ENCODE measurements at regions not wholly inside any gene's neighbourhood (a gene's known extent, or its start where the extent isn't known, plus 50 kb on each side); places are given as distances from the start of the nearest gene placed in this dataset.
A peak's percentile ranks its signal among the peaks of the same experiment; 100 is the strongest.
"Not testable (repeated sequence)": the region's sequence is repeated elsewhere in the genome, so short reads cannot be mapped to it uniquely, and the experiment has no call there.

GRCh38 chr1:56137521-56138505 lies 441.6 kb downstream of the PLPP3 start:
- peak; percentile 52 to 58 for DNase-seq
- TF ChIP-seq POLR2A (IDR thresholded peaks at IDR 0.05; ENCODE audit: low read length), result no peak
- TF ChIP-seq GATA1 (IDR thresholded peaks at IDR 0.05; ENCODE audit: low read depth, low read length), result no peak

GRCh38 chr1:56137090-56137489 lies 442.3 kb downstream of the PLPP3 start:
- DNase-seq, result no peak
- TF ChIP-seq GATA1 (IDR thresholded peaks at IDR 0.05; ENCODE audit: low read depth, low read length) (no peak), POLR2A (IDR thresholded peaks at IDR 0.05; ENCODE audit: low read length) (no peak)

- TF ChIP-seq GATA1 (IDR thresholded peaks at IDR 0.05; ENCODE audit: low read depth, low read length) (no peak), POLR2A (IDR thresholded peaks at IDR 0.05; ENCODE audit: low read length) (no peak)
- no peak for DNase-seq
These were observed 443.6 kb downstream of the PLPP3 start for GRCh38 chr1:56135864-56136147.

- no peak for DNase-seq
These were observed 444.1 kb downstream of the PLPP3 start for GRCh38 chr1:56135069-56135863.

GRCh38 chr1:56133522-56134472 lies 445.6 kb downstream of the PLPP3 start:
- TF ChIP-seq POLR2A (IDR thresholded peaks at IDR 0.05; ENCODE audit: low read length) (no peak), GATA1 (IDR thresholded peaks at IDR 0.05; ENCODE audit: low read depth, low read length) (no peak)
- DNase-seq, result no peak

More at GRCh38 chr1:56135069-56135863, 444.1 kb downstream of the PLPP3 start:
- TF ChIP-seq POLR2A (IDR thresholded peaks at IDR 0.05; ENCODE audit: low read length), result no peak
- TF ChIP-seq GATA1 (IDR thresholded peaks at IDR 0.05; ENCODE audit: low read depth, low read length), result no peak

- DNase-seq, result peak; percentile 36 to 58
- no peak for TF ChIP-seq POLR2A (IDR thresholded peaks at IDR 0.05; ENCODE audit: low read length)
- TF ChIP-seq GATA1 (IDR thresholded peaks at IDR 0.05; ENCODE audit: low read depth, low read length), result no peak
These were observed 446.8 kb downstream of the PLPP3 start for GRCh38 chr1:56132520-56132919.

GRCh38 chr1:56129837-56130236 lies 449.5 kb downstream of the PLPP3 start:
- no peak for TF ChIP-seq GATA1 (IDR thresholded peaks at IDR 0.05; ENCODE audit: low read depth, low read length)
- no peak for TF ChIP-seq POLR2A (IDR thresholded peaks at IDR 0.05; ENCODE audit: low read length)
- DNase-seq, result no peak

- TF ChIP-seq GATA1 (IDR thresholded peaks at IDR 0.05; ENCODE audit: low read depth, low read length), result no peak
- TF ChIP-seq POLR2A (IDR thresholded peaks at IDR 0.05; ENCODE audit: low read length), result no peak
- no peak for DNase-seq
These were observed 454.0 kb downstream of the PLPP3 start for GRCh38 chr1:56125316-56125715.

GRCh38 chr1:56123826-56124225 lies 455.5 kb downstream of the PLPP3 start:
- TF ChIP-seq POLR2A (IDR thresholded peaks at IDR 0.05; ENCODE audit: low read length) (no peak), GATA1 (IDR thresholded peaks at IDR 0.05; ENCODE audit: low read depth, low read length) (no peak)
- DNase-seq, result no peak

GRCh38 chr1:56123421-56123820 lies 455.9 kb downstream of the PLPP3 start:
- no peak for DNase-seq
- TF ChIP-seq GATA1 (IDR thresholded peaks at IDR 0.05; ENCODE audit: low read depth, low read length), result no peak
- TF ChIP-seq POLR2A (IDR thresholded peaks at IDR 0.05; ENCODE audit: low read length), result no peak

- no peak for TF ChIP-seq GATA1 (IDR thresholded peaks at IDR 0.05; ENCODE audit: low read depth, low read length)
- no peak for TF ChIP-seq POLR2A (IDR thresholded peaks at IDR 0.05; ENCODE audit: low read length)
- DNase-seq, result no peak
These were observed 459.3 kb downstream of the PLPP3 start for GRCh38 chr1:56120021-56120420.

GRCh38 chr1:56118676-56119075 lies 460.7 kb downstream of the PLPP3 start:
- not testable (repeated sequence) for DNase-seq

- TF ChIP-seq GATA1 (IDR thresholded peaks at IDR 0.05; ENCODE audit: low read depth, low read length), result no peak
- no peak for TF ChIP-seq POLR2A (IDR thresholded peaks at IDR 0.05; ENCODE audit: low read length)
- DNase-seq, result peak in 1 of 2 experiments; percentile 37
These were observed 463.7 kb downstream of the PLPP3 start for GRCh38 chr1:56115701-56116100.

Measured in erythroblast (primary cell).